ENCODE measurements at regions not wholly inside any gene's neighbourhood (a gene's known extent, or its start where the extent isn't known, plus 50 kb on each side); places are given as distances from the start of the nearest gene placed in this dataset.

DNA sequence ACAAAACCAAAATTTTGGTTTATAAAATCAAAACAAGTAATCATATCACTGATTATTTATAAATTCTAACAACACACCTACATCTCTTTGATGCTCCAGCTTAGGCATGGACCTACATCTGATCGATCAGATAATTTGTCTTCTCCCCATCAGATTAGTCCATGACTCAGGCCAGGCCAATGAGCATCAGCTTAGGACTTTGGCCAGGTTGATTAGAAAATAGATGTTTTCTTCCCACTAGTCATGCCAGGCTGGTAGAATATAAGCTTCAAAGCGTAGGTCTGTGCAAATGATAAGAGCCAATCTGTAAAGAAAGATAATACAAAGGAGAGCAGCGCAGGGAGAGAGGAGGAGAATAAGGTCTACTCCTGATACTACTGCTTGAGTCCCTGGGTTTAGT lies 1487.9 kb downstream of the FAM181B start:
- no peak for FAIRE-seq
- ATAC-seq, result no peak
- no peak for DNase-seq (ENCODE audit: low spot score)
- H3K4me2 ChIP-seq (ENCODE audit: low read depth, low read length), result no peak overlapping the region
- 2% methylated on average over 3 of the region's 3 CpGs for WGBS (ENCODE audit: low lambda C conversion rate)
- no TSS peak for BruUV-seq (replicated peaks)
- ChIA-PET CTCF (ENCODE audit: low intra/inter-chr PET ratio, low total read pairs) (no interaction called here), POLR2A (no interaction called here)
- H2AFZ ChIP-seq (ENCODE audit: low read length), result no peak overlapping the region
- no peaks in the 10 kb centered on the region for H3K27me3 ChIP-seq (ENCODE audit: control insufficient read depth in 1 of 2, insufficient read depth in 2 of 2, low read length in 2 of 2)
- no peak overlapping the region for H3K27ac ChIP-seq (ENCODE audit: extremely low read length, insufficient read depth, low read length)
- H3K79me2 ChIP-seq (ENCODE audit: insufficient read depth, low read length), result no peaks in the 10 kb centered on the region
- no peak overlapping the region for H3K4me3 ChIP-seq (replicated peaks in 1 of 3; ENCODE audit: insufficient read depth in 1 of 3, low read depth in 2 of 3, low read length in 3 of 3)
- 0 out of 2 replicates have a peak, but pooled peaks cover 6% of the 10 kb centered on the region for H3K4me1 ChIP-seq (ENCODE audit: insufficient read depth, low read length)
- in situ Hi-C loops (cut with HindIII; ENCODE audit: extremely low pct_ligation_motif_present, low pct_unique_long_range_greater_than_20kb), result loop anchor here (25.0 kb wide), 1 partner anchor 1533 kb away; no protein-coding TSS in a partner anchor
- no peak overlapping the region for H3K9ac ChIP-seq (ENCODE audit: insufficient read depth, low read depth, low read length)
- no peaks in the 10 kb centered on the region for H4K20me1 ChIP-seq (ENCODE audit: insufficient read depth, low read length)
- H3K9me3 ChIP-seq (ENCODE audit: low read length), result no peaks in the 10 kb centered on the region
- TF ChIP-seq ZNF12 (CRISPR knock-in tag; IDR thresholded peaks at IDR 0.05), result no peak
- no peak for TF ChIP-seq NFIB (CRISPR knock-in tag; IDR thresholded peaks at IDR 0.05; ENCODE audit: borderline replicate concordance)
- TF ChIP-seq POLR2AphosphoS2 (IDR thresholded peaks at IDR 0.05; ENCODE audit: low read depth, low read length), result no peak
- TF ChIP-seq HOXA9 (CRISPR knock-in tag; IDR thresholded peaks at IDR 0.05; ENCODE audit: borderline replicate concordance), result no peak
- no peak for TF ChIP-seq JUND (CRISPR knock-in tag; IDR thresholded peaks at IDR 0.05)
- TF ChIP-seq IKZF1 (IDR thresholded peaks at IDR 0.05), result no peak
- TF ChIP-seq CHD2 (IDR thresholded peaks at IDR 0.05; ENCODE audit: low read depth, low read length), result no peak
- TF ChIP-seq GATA4 (IDR thresholded peaks at IDR 0.05; ENCODE audit: borderline replicate concordance, low read depth), result no peak
- TF ChIP-seq CHCHD3 (CRISPR knock-in tag; IDR thresholded peaks at IDR 0.05), result no peak
- no peak for TF ChIP-seq PHB2 (IDR thresholded peaks at IDR 0.05; ENCODE audit: partially characterized antibody)
- TF ChIP-seq ZNF432 (CRISPR knock-in tag; IDR thresholded peaks at IDR 0.05; ENCODE audit: borderline replicate concordance), result no peak
- TF ChIP-seq GTF2F1 (IDR thresholded peaks at IDR 0.05; ENCODE audit: low read length), result no peak
- intact Hi-C loops (cut with micrococcal nuclease; ENCODE audit: unreplicated experiment), result no loop called here
- H3K36me3 ChIP-seq (replicated peaks in 1 of 2; ENCODE audit: control insufficient read depth in 1 of 2, insufficient read depth in 2 of 2, low read length in 2 of 2), result no peaks in the 10 kb centered on the region
